ENCODE measurements at regions not wholly inside any gene's neighbourhood (a gene's known extent, or its start where the extent isn't known, plus 50 kb on each side); places are given as distances from the start of the nearest gene placed in this dataset.
A peak's percentile ranks its signal among the peaks of the same experiment; 100 is the strongest.
"Not testable (repeated sequence)": the region's sequence is repeated elsewhere in the genome, so short reads cannot be mapped to it uniquely, and the experiment has no call there.

- no peak for DNase-seq
- in situ Hi-C loops (cut with HindIII; ENCODE audit: low pct_ligation_motif_present, low pct_unique_long_range_greater_than_20kb, low sequenced_read_pairs): no loop called here
Measured at GRCh38 chr20:17874271-17875105, 94.1 kb downstream of the SNX5 start.

- in situ Hi-C loops (cut with HindIII; ENCODE audit: low pct_ligation_motif_present, low pct_unique_long_range_greater_than_20kb, low sequenced_read_pairs): no loop called here
- peak; percentile 62 for DNase-seq
Measured at GRCh38 chr20:17873410-17874270, 95.0 kb downstream of the SNX5 start.

- in situ Hi-C loops (cut with HindIII; ENCODE audit: low pct_ligation_motif_present, low pct_unique_long_range_greater_than_20kb, low sequenced_read_pairs): no loop called here
- no peak for DNase-seq
Measured at GRCh38 chr20:17872959-17873358, 95.6 kb downstream of the SNX5 start.

- no peak for DNase-seq
- in situ Hi-C loops (cut with HindIII; ENCODE audit: low pct_ligation_motif_present, low pct_unique_long_range_greater_than_20kb, low sequenced_read_pairs): no loop called here
Measured at GRCh38 chr20:17872434-17872833, 96.2 kb downstream of the SNX5 start.

- in situ Hi-C loops (cut with HindIII; ENCODE audit: low pct_ligation_motif_present, low pct_unique_long_range_greater_than_20kb, low sequenced_read_pairs): no loop called here
Measured at GRCh38 chr20:17871886-17872285, 96.7 kb downstream of the SNX5 start.

GRCh38 chr20:17871181-17871580 lies 97.4 kb downstream of the SNX5 start:
- no peak for DNase-seq
- in situ Hi-C loops (cut with HindIII; ENCODE audit: low pct_ligation_motif_present, low pct_unique_long_range_greater_than_20kb, low sequenced_read_pairs): no loop called here

More at GRCh38 chr20:17871886-17872285, 96.7 kb downstream of the SNX5 start:
- DNase-seq: no peak

GRCh38 chr20:17870086-17870740 lies 98.4 kb downstream of the SNX5 start:
- in situ Hi-C loops (cut with HindIII; ENCODE audit: low pct_ligation_motif_present, low pct_unique_long_range_greater_than_20kb, low sequenced_read_pairs): no loop called here
- DNase-seq: no peak

GRCh38 chr20:17869295-17869994 lies 99.1 kb downstream of the SNX5 start:
- in situ Hi-C loops (cut with HindIII; ENCODE audit: low pct_ligation_motif_present, low pct_unique_long_range_greater_than_20kb, low sequenced_read_pairs): no loop called here

GRCh38 chr20:17868700-17869231 lies 99.8 kb downstream of the SNX5 start:
- DNase-seq: no peak
- in situ Hi-C loops (cut with HindIII; ENCODE audit: low pct_ligation_motif_present, low pct_unique_long_range_greater_than_20kb, low sequenced_read_pairs): no loop called here

More at GRCh38 chr20:17869295-17869994, 99.1 kb downstream of the SNX5 start:
- no peak for DNase-seq

- DNase-seq: no peak
- in situ Hi-C loops (cut with HindIII; ENCODE audit: low pct_ligation_motif_present, low pct_unique_long_range_greater_than_20kb, low sequenced_read_pairs): no loop called here
Measured at GRCh38 chr20:17868151-17868550, 100.4 kb downstream of the SNX5 start.

- no peak for DNase-seq
- in situ Hi-C loops (cut with HindIII; ENCODE audit: low pct_ligation_motif_present, low pct_unique_long_range_greater_than_20kb, low sequenced_read_pairs): no loop called here
Measured at GRCh38 chr20:17867131-17867925, 101.3 kb downstream of the SNX5 start.

GRCh38 chr20:17866234-17867001 lies 102.2 kb downstream of the SNX5 start:
- in situ Hi-C loops (cut with HindIII; ENCODE audit: low pct_ligation_motif_present, low pct_unique_long_range_greater_than_20kb, low sequenced_read_pairs): no loop called here
- no peak for DNase-seq

- peak; percentile 25 for DNase-seq
- in situ Hi-C loops (cut with HindIII; ENCODE audit: low pct_ligation_motif_present, low pct_unique_long_range_greater_than_20kb, low sequenced_read_pairs): no loop called here
Measured at GRCh38 chr20:17863577-17864292, 104.9 kb downstream of the SNX5 start.

GRCh38 chr20:17863209-17863576 lies 105.4 kb downstream of the SNX5 start:
- in situ Hi-C loops (cut with HindIII; ENCODE audit: low pct_ligation_motif_present, low pct_unique_long_range_greater_than_20kb, low sequenced_read_pairs): no loop called here
- no peak for DNase-seq

- in situ Hi-C loops (cut with HindIII; ENCODE audit: low pct_ligation_motif_present, low pct_unique_long_range_greater_than_20kb, low sequenced_read_pairs): no loop called here
- DNase-seq: no peak
Measured at GRCh38 chr20:17862171-17862570, 106.4 kb downstream of the SNX5 start.

GRCh38 chr20:17861620-17862019 lies 107.0 kb downstream of the SNX5 start:
- in situ Hi-C loops (cut with HindIII; ENCODE audit: low pct_ligation_motif_present, low pct_unique_long_range_greater_than_20kb, low sequenced_read_pairs); DNase-seq: not testable (repeated sequence)

Data from ACHN (cell line).